Fibroblast of mammary gland (primary cell): ENCODE measurements at regions not wholly inside any gene's neighbourhood (a gene's known extent, or its start where the extent isn't known, plus 50 kb on each side); places are given as distances from the start of the nearest gene placed in this dataset.
A peak's percentile ranks its signal among the peaks of the same experiment; 100 is the strongest.

Source experiments
- DNase-seq: peaks from one replicate; pipeline ENCODE4 v3.0.0-alpha.2; 2010; ENCODE audit warnings: low read depth
- H3K4me3 ChIP-seq: 2 replicates; pipeline ENCODE4 v1.5.1; 2011; ENCODE audit warnings: low read depth, mild to moderate bottlenecking, low read length, moderate library complexity; ENCODE audit not compliant: control insufficient read depth
- CTCF ChIP-seq: conservative IDR thresholded peaks from 2 replicates; pipeline ENCODE4 v1.5.1; 2011; ENCODE audit warnings: low read depth, low read length, inconsistent platforms; ENCODE audit not compliant: control insufficient read depth, insufficient read depth

GRCh38 chr6:164720-165119 is 127.6 kb upstream of the DUSP22 start:
- no peak for DNase-seq
- no peak for TF ChIP-seq CTCF
- H3K4me3 ChIP-seq: no peak overlapping the region

GRCh38 chr6:165263-165662 is 127.0 kb upstream of the DUSP22 start:
- no peak overlapping the region for H3K4me3 ChIP-seq
- no peak for DNase-seq
- no peak for TF ChIP-seq CTCF

- no peak overlapping the region for H3K4me3 ChIP-seq
- DNase-seq: no peak
- TF ChIP-seq CTCF: no peak
Measured at GRCh38 chr6:165906-166305, 126.4 kb upstream of the DUSP22 start.

- DNase-seq: peak; percentile 62
- no peak overlapping the region for H3K4me3 ChIP-seq
- peak; percentile 57 for TF ChIP-seq CTCF
Measured at GRCh38 chr6:168865-169455, 123.3 kb upstream of the DUSP22 start.

- no peak for TF ChIP-seq CTCF
- H3K4me3 ChIP-seq: no peak overlapping the region
- no peak for DNase-seq
Measured at GRCh38 chr6:174036-174435, 118.3 kb upstream of the DUSP22 start.

GRCh38 chr6:175680-176079 is 116.6 kb upstream of the DUSP22 start:
- TF ChIP-seq CTCF: no peak
- H3K4me3 ChIP-seq: no peak overlapping the region
- no peak for DNase-seq

GRCh38 chr6:176766-177165 is 115.5 kb upstream of the DUSP22 start:
- H3K4me3 ChIP-seq: no peak overlapping the region
- no peak for TF ChIP-seq CTCF
- DNase-seq: no peak
